Neural cell (in vitro differentiated cells): ENCODE measurements at regions not wholly inside any gene's neighbourhood (a gene's known extent, or its start where the extent isn't known, plus 50 kb on each side); places are given as distances from the start of the nearest gene placed in this dataset.

Experiments used
- H2AFZ ChIP-seq: fragments of 200-600, 300-800 bp; sonication (generic), shearing (Covaris generic); 2 replicates; pipeline ENCODE4 v1.6.0; 2014; ENCODE audit warnings: low read depth, mild to moderate bottlenecking, antibody characterized with exemption, low read length, moderate library complexity
- H3F3A ChIP-seq: fragments of 200-600 bp; shearing (Covaris generic); 2 replicates; pipeline ENCODE4 v1.6.1; 2016; ENCODE audit warnings: mild to moderate bottlenecking, moderate library complexity, mixed read lengths, antibody characterized with exemption, low read length; ENCODE audit not compliant: insufficient read depth, poor library complexity, severe bottlenecking
- H3K27ac ChIP-seq: fragments of 200-600, 300-800 bp; sonication (generic), shearing (Covaris generic); 2 replicates; pipeline ENCODE4 v1.5.1; 2014; ENCODE audit warnings: mild to moderate bottlenecking, low read length, moderate library complexity
- H3K27me3 ChIP-seq: fragments of 300-800, 200-600 bp; sonication (generic), shearing (Covaris generic); 2 replicates; pipeline ENCODE4 v1.6.0; 2014; ENCODE audit warnings: mild to moderate bottlenecking, low read depth, low read length, moderate library complexity; ENCODE audit not compliant: insufficient read depth
- H3K36me3 ChIP-seq: fragments of 300-800, 200-600 bp; sonication (generic), shearing (Covaris generic); 2 replicates; pipeline ENCODE4 v1.5.1; 2014; ENCODE audit warnings: mild to moderate bottlenecking, antibody characterized with exemption, low read length, moderate library complexity; ENCODE audit not compliant: insufficient read depth
- H3K4me2 ChIP-seq: fragments of 300-800, 200-600 bp; sonication (generic), shearing (Covaris generic); 2 replicates; pipeline ENCODE4 v1.6.0; 2014; ENCODE audit warnings: mild to moderate bottlenecking, low read length
- H3K4me3 ChIP-seq: fragments of 300-800, 200-600 bp; sonication (generic), shearing (Covaris generic); 2 replicates; pipeline ENCODE4 v1.5.1; 2014; ENCODE audit warnings: mild to moderate bottlenecking, low read length, moderate library complexity
- H3K79me2 ChIP-seq: fragments of 200-600 bp; shearing (Covaris generic); replicated peaks from 2 replicates; pipeline ENCODE4 v1.6.0; 2014; ENCODE audit warnings: mild to moderate bottlenecking, low read length, moderate library complexity; ENCODE audit not compliant: insufficient read depth
- H3K9ac ChIP-seq: fragments of 300-800, 200-600 bp; sonication (generic), shearing (Covaris generic); 2 replicates; pipeline ENCODE4 v1.6.1; 2016; ENCODE audit warnings: mild to moderate bottlenecking, low read length, mixed read lengths
- H3K9me2 ChIP-seq: fragments of 200-600 bp; shearing (Covaris generic); 2 replicates; pipeline ENCODE4 v1.6.1; 2016; ENCODE audit warnings: mild to moderate bottlenecking, low read length, mixed read lengths; ENCODE audit not compliant: insufficient read depth
- H3K9me3 ChIP-seq: fragments of 200-600, 300-800 bp; sonication (generic), shearing (Covaris generic); 2 replicates; pipeline ENCODE4 v1.6.1; 2016; ENCODE audit warnings: mild to moderate bottlenecking, mixed run types, low read length, moderate library complexity, mixed read lengths
- H4K20me1 ChIP-seq: fragments of 200-600 bp; shearing (Covaris generic); 2 replicates; pipeline ENCODE4 v1.6.1; 2016; ENCODE audit warnings: mild to moderate bottlenecking, mixed run types; ENCODE audit not compliant: insufficient read depth
- CTCF ChIP-seq: fragments of 450-650 bp; IDR thresholded peaks from 2 replicates; pipeline ENCODE4 v1.5.1; 2014; ENCODE audit warnings: antibody characterized with exemption, mild to moderate bottlenecking, moderate library complexity; ENCODE audit not compliant: poor library complexity, severe bottlenecking
- EP300 ChIP-seq: fragments of 450-650 bp; conservative IDR thresholded peaks from 2 replicates; pipeline ENCODE4 v1.6.1; 2014; ENCODE audit warnings: antibody characterized with exemption, mild to moderate bottlenecking, moderate library complexity; ENCODE audit not compliant: poor library complexity, severe bottlenecking
- EZH2 ChIP-seq: fragments of 200-600, 300-800 bp; shearing (Covaris generic), sonication (generic); IDR thresholded peaks from 2 replicates; pipeline ENCODE4 v1.6.1; 2014; ENCODE audit warnings: antibody characterized with exemption, low read length, borderline replicate concordance, mild to moderate bottlenecking; ENCODE audit not compliant: insufficient read depth, poor library complexity, severe bottlenecking
- MXI1 ChIP-seq: fragments of 450-650 bp; conservative IDR thresholded peaks from 2 replicates; pipeline ENCODE4 v1.6.1; 2014; ENCODE audit warnings: antibody characterized with exemption, mild to moderate bottlenecking; ENCODE audit not compliant: poor library complexity, severe bottlenecking
- POLR2AphosphoS5 ChIP-seq: IDR thresholded peaks from 2 replicates; pipeline ENCODE4 v1.6.1; 2012
- RAD21 ChIP-seq: fragments of 450-650 bp; conservative IDR thresholded peaks from 2 replicates; pipeline ENCODE4 v1.6.1; 2014; ENCODE audit warnings: antibody characterized with exemption, mild to moderate bottlenecking, moderate library complexity
- REST ChIP-seq: IDR thresholded peaks from 2 replicates; pipeline ENCODE4 v1.6.1; 2012; ENCODE audit warnings: borderline replicate concordance
- SMC3 ChIP-seq: fragments of 450-650 bp; conservative IDR thresholded peaks from 2 replicates; pipeline ENCODE4 v1.6.1; 2014; ENCODE audit warnings: antibody characterized with exemption, mild to moderate bottlenecking, moderate library complexity; ENCODE audit not compliant: poor library complexity
- TAF1 ChIP-seq: IDR thresholded peaks from 2 replicates; pipeline ENCODE4 v1.6.1; 2012; ENCODE audit warnings: low read depth

GRCh38 chr2:193542762-193543161, 1348.0 kb upstream of the TMEFF2 start:
- Histone ChIP-seq H3K27me3 (no peaks in the 10 kb centered on the region), H2AFZ (no peak overlapping the region), H3K9ac (no peak overlapping the region), H3K36me3 (no peaks in the 10 kb centered on the region), H3K9me3 (peaks cover 12% of the 10 kb centered on the region), H3K79me2 (no peaks in the 10 kb centered on the region), H3F3A (no peaks in the 10 kb centered on the region), H3K9me2 (no peaks in the 10 kb centered on the region), H3K27ac (no peak overlapping the region), H3K4me2 (no peak overlapping the region), H4K20me1 (no peaks in the 10 kb centered on the region), H3K4me3 (no peak overlapping the region)
- TF ChIP-seq POLR2AphosphoS5 (no peak), EZH2 (no peak), TAF1 (no peak), RAD21 (no peak), MXI1 (no peak), REST (no peak), SMC3 (no peak), EP300 (no peak), CTCF (no peak)

GRCh38 chr2:193539188-193539587, 1344.5 kb upstream of the TMEFF2 start:
- Histone ChIP-seq H3K9me3 (peaks cover 3% of the 10 kb centered on the region), H3K27me3 (no peaks in the 10 kb centered on the region), H3K4me3 (no peak overlapping the region), H3K4me2 (no peak overlapping the region), H3K79me2 (no peaks in the 10 kb centered on the region), H3F3A (no peaks in the 10 kb centered on the region), H2AFZ (no peak overlapping the region), H3K27ac (no peak overlapping the region), H3K9me2 (no peaks in the 10 kb centered on the region), H4K20me1 (no peaks in the 10 kb centered on the region), H3K36me3 (no peaks in the 10 kb centered on the region), H3K9ac (no peak overlapping the region)
- TF ChIP-seq REST, result no peak
